HG03108 (cell line): ENCODE measurements at regions not wholly inside any gene's neighbourhood (a gene's known extent, or its start where the extent isn't known, plus 50 kb on each side); places are given as distances from the start of the nearest gene placed in this dataset.

ENCODE experiments used
- ATAC-seq: cut with Tn5 transposase; IDR thresholded peaks from one replicate; pipeline ENCODE4 v1.9.1; 2021; ENCODE audit warnings: moderate library complexity; ENCODE audit not compliant: unreplicated experiment

- ATAC-seq = no peak
Measured at GRCh38 chr6:138004430-138005287, 102.6 kb downstream of the PERP start.

DNA sequence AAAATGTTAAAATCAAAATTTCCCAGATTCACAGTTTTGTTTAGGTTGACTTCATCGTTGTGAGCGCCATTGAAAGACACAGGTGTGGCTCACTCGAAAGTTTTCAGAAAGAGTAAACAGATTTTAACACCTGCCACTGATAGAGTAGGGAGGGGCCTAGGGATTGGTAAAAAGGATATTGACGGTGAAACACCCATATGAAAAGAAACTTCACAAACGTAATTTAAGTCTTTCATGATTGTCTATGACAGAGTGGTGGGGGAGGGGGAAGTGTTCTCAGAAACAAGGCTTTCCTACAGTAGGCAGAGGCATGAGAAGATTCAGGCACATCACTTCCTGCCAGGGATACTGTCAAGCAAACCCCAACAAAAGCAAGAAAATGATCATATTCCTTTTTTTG, 101.4 kb downstream of the PERP start:
- no peak for ATAC-seq

GRCh38 chr6:138007014-138007472, 100.2 kb downstream of the PERP start:
- ATAC-seq = no peak

DNA sequence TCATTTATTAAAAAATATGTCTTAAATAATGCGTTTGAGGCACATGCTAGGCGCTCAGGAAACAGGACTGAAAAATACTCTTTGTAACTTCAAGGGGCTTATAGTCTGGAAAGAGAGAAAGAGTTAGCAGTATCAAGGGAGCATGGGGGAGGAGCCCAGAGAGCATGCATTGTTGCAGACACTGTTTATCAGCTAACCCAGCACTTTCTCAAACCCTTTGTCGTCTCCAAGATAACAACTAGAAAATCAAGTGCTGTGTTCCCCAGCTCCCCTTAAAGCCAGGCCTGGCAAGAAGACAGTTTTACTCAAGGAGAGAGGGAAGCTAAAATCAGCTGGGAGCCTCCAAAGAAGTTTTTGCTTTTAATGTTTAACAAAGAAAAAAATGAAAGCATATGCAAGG, 98.4 kb downstream of the PERP start:
- ATAC-seq = no peak

GRCh38 chr6:138011413-138011812, 95.8 kb downstream of the PERP start:
- ATAC-seq = no peak

DNA sequence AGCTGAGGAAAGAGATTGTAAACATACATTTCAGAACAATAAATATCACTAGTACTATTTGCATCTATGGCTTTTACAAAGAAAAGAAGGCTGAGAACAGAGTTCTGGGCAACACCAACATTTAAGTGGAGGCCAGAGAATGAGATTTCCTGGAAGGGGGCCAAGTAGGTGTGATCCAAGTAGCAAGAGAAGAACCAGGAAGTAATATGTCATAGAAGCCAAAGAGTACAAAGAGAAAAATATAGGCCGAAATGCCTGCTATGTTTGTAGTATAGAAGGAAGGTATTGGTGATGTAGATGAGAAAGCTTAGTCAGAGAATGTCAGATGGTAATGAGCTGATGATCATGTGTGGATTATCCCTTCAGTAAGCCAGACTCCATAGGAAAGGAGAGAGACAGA, 94.5 kb downstream of the PERP start:
- ATAC-seq = no peak

GRCh38 chr6:138013959-138014358, 93.3 kb downstream of the PERP start:
- ATAC-seq = no peak

DNA sequence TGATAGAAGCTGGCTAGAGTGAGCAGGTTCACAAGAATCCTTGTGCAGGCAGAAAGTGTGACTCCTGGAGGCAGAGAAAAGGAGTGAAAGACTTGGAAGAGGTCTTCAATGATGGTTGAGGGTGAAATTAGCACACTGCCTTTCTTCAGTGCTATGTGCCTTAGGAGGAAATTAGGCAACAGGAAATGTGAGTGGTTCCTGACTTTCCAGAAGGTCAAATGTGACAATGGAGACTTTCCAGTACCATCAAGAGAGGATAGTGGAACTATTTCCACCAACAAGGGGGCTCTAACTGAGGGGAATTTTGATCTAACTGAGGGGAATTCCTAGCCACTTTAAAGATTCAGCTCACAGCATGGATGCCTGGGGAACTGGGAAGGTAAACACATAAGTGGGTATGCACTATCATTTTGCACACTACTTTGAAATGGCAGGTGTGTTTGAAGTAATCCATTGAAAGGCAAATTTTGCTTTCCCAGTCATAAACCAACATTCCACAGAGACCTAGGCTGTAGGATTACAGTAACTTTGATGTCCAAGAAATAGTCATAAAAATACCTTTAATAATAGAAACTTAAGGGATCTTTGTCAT, 90.0 kb downstream of the PERP start:
- no peak for ATAC-seq

DNA sequence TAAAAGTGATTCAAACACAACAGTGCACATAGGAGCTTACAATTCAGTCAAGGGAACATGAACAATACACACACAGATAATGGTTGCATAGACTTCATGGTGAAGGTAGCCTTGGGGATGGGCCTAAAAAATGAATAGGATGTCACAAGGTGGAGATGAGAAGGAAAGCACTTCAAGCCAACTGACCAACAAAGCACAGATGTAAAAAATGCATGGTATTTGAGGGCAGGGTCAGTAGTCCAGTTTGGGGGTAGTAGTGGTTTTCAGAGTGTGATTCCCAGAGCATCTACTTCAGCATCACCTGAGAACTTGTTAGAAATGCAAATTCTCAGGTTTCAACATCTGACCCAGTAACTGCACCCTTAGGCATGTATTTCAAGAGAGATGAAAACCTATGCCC, 88.9 kb downstream of the PERP start:
- no peak for ATAC-seq

DNA sequence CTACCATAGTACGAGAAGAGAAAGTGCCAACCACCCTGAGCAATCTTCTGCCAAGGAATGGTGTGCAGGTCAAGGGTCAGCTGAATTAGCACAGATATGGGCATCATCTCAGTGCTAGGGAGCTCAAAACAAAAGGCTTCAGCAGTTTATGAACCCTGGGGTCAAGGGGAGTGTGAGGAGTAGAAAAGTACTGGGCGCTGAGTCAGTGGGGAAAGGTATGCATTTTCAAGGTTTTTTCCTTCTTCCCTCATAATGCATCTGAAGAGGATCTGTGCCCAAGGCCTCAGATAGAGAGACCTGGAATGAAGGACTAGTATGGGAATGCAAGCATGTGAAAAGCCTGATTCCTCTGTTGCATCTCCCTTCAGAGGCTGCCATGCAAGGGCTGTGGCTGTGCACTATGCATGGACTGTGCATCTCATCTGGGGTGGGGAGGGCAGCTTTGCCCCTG, 81.7 kb downstream of the PERP start:
- no peak for ATAC-seq

- no peak for ATAC-seq
Measured at GRCh38 chr6:138026342-138026741, 80.9 kb downstream of the PERP start.

GRCh38 chr6:138028893-138029292, 78.3 kb downstream of the PERP start:
- ATAC-seq = no peak

- ATAC-seq = no peak
Measured at GRCh38 chr6:138030872-138031271, 76.3 kb downstream of the PERP start.

DNA sequence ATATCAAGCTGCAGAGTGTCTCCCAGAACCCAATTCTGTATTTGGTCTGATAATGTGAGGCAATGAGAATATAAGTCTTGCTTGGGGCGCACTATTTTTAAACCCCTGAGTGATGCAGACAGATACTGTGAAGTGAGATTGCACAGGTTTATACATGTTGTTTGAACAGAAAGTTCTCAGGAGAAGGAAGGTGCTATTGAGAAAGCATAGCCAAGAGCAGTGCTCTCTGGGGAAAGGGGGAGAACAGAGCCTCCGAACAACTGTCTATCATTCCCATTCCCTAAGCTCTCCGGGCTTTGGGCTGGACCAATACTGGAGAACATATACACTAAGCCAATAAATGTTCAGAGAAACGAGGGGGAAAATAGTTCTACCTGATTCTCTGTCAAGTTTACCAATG, 75.8 kb downstream of the PERP start:
- ATAC-seq = no peak

GRCh38 chr6:138031850-138032249, 75.4 kb downstream of the PERP start:
- no peak for ATAC-seq

- ATAC-seq = no peak
Measured at GRCh38 chr6:138032571-138032970, 74.6 kb downstream of the PERP start.

- ATAC-seq = no peak
Measured at GRCh38 chr6:138034229-138034628, 73.0 kb downstream of the PERP start.

- ATAC-seq = no peak
Measured at GRCh38 chr6:138035070-138035469, 72.1 kb downstream of the PERP start.

- no peak for ATAC-seq
Measured at GRCh38 chr6:138036111-138036510, 71.1 kb downstream of the PERP start.

- ATAC-seq = no peak
Measured at GRCh38 chr6:138037009-138037504, 70.2 kb downstream of the PERP start.

GRCh38 chr6:138038142-138038870, 68.9 kb downstream of the PERP start:
- no peak for ATAC-seq
